GM12864 (cell line): ENCODE measurements at regions not wholly inside any gene's neighbourhood (a gene's known extent, or its start where the extent isn't known, plus 50 kb on each side); places are given as distances from the start of the nearest gene placed in this dataset.

Experiments
- DNase-seq: peaks from one replicate; pipeline ENCODE4 v3.0.0-alpha.2; 2011; ENCODE audit warnings: low read depth
- H3K4me3 ChIP-seq: 2 replicates; pipeline ENCODE4 v1.5.1; 2011; ENCODE audit warnings: mild to moderate bottlenecking, low read depth, low read length, control low read depth
- TF ChIP-seq, protein P1 (sequence below): IDR thresholded peaks from 2 replicates; pipeline ENCODE4 v1.5.1; 2011; ENCODE audit warnings: low read depth, mild to moderate bottlenecking, moderate library complexity, low read length, control low read depth, inconsistent platforms; ENCODE audit errors: missing control alignments

DNA sequence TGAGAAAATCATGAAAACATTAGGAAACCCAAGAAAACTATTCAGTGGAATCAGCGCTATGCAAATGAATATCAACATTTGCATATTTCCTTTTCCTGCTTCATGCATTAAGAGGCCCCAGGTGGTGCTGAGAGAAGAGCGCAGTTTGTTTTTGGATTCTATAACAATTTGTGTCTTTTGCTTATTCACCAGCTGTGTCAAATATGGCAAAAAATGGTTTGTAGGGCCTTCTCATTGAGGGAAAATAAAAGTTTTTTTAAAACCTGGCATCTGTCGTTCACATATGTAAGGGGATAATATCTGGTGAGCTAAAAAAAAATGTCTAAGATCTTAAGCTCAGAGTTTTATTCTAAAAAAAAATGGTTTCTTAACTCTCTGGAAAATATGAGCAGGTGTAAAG lies 122.5 kb upstream of the ROBO2 start:
- TF ChIP-seq, protein P1, sequence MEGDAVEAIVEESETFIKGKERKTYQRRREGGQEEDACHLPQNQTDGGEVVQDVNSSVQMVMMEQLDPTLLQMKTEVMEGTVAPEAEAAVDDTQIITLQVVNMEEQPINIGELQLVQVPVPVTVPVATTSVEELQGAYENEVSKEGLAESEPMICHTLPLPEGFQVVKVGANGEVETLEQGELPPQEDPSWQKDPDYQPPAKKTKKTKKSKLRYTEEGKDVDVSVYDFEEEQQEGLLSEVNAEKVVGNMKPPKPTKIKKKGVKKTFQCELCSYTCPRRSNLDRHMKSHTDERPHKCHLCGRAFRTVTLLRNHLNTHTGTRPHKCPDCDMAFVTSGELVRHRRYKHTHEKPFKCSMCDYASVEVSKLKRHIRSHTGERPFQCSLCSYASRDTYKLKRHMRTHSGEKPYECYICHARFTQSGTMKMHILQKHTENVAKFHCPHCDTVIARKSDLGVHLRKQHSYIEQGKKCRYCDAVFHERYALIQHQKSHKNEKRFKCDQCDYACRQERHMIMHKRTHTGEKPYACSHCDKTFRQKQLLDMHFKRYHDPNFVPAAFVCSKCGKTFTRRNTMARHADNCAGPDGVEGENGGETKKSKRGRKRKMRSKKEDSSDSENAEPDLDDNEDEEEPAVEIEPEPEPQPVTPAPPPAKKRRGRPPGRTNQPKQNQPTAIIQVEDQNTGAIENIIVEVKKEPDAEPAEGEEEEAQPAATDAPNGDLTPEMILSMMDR = no peak
- no peak overlapping the region for H3K4me3 ChIP-seq

DNA sequence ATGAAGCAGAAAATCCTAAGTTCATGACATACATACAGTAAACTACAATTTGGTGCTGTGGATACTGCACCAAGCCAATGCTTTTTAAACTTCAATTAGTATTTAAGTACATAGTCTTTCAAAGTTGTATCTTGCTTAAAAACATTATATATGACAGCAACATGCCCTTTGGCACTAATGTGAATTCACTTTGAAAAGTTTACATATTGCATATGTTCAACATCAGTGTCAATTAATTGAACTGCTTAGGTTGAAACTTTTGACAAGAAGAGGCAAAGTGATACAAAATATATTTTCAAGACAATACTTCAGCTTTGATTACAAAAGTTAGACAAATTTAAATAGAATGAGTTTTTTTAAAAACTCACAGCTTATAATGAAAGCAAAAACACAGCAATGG lies 119.4 kb upstream of the ROBO2 start:
- TF ChIP-seq, protein P1 = no peak
- DNase-seq = no peak
- no peak overlapping the region for H3K4me3 ChIP-seq

More for the DNA sequence above, 122.5 kb upstream of the ROBO2 start:
- no peak for DNase-seq

GRCh38 chr3:76923485-76923884 lies 116.4 kb upstream of the ROBO2 start:
- TF ChIP-seq, protein P1 = no peak
- H3K4me3 ChIP-seq = no peak overlapping the region
- DNase-seq = no peak

- TF ChIP-seq, protein P1 = no peak
- DNase-seq = no peak
- H3K4me3 ChIP-seq = no peak overlapping the region
Measured at GRCh38 chr3:76930712-76931111, 109.2 kb upstream of the ROBO2 start.

DNA sequence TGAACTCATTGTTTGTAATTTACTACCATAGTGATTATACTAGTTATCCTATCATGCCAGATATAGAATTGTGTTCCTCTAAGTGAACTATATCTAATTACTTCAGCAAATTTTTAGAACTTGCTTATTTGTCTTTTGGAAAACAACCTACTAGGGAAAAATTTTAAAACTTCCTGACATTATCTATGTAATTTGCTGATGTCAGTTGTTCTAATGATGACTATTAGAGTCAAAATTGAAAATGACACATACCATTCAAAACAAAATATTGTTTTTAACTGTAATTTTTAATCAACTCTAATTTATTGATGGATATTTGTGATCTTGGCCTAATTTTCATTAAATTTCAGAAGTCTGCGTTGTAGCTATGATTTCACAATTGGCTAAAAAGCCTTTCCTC lies 106.7 kb upstream of the ROBO2 start:
- TF ChIP-seq, protein P1 = no peak
- no peak for DNase-seq
- H3K4me3 ChIP-seq = no peak overlapping the region

- no peak for DNase-seq
- TF ChIP-seq, protein P1 = no peak
Measured at GRCh38 chr3:76938962-76939361, 100.9 kb upstream of the ROBO2 start.

DNA sequence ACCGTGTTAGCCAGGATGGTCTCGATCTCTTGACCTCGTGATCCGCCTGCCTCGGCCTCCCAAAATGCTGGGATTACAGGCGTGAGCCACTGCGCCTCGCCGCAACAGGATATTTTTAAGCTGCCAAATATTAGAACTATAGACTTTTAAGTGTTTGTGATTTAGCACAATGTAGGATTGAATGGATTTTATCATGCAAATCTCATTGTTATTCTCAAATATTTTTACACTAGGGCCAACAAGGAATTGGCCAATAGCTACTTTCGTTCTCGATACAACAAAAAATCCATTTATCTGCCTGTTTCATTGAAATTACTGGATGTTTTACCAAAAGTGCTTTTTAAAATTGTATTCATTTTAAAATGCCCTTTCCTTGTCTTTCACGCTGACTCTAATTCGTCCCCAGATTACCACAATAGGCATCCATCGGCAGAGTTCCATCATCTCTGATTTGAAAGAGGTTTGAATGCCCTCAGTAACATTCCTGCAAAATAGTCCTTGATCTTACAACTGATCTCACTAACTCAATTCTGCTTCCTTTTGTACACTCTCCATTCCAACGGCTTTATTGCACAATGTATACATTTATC lies 99.6 kb upstream of the ROBO2 start:
- no peak overlapping the region for H3K4me3 ChIP-seq
- DNase-seq = no peak
- TF ChIP-seq, protein P1 = no peak

More at GRCh38 chr3:76938962-76939361, 100.9 kb upstream of the ROBO2 start:
- H3K4me3 ChIP-seq = no peak overlapping the region
